ENCODE measurements at regions not wholly inside any gene's neighbourhood (a gene's known extent, or its start where the extent isn't known, plus 50 kb on each side); places are given as distances from the start of the nearest gene placed in this dataset.

DNA sequence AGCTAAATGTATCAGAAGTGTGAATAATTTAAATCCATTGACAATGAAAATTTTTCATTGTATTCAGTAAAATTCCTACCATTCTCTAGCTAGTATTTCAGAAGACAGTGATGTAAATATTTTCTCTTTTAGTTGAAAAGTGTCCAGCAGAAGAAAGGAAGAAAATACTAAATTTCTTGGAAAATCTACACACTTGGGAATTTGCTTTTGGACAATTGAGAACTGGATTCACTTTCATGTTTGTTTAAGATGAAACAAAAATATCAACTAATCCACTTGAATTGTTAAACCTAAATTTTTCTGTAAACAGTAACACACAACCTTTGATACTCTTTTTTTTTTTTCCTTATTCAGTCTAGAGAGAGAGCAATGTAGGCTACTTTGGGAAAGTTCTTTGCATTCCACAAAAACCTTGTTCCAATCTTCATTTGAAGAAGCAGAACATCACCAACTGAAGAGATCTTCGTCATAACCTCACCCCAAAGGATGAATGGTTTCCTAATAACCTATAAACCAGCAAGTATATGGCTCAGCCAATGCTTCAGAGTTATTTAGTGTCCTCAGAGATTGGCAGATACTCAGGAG is 155.1 kb upstream of the GORAB start:
- no peak for TF ChIP-seq CTCF (conservative IDR thresholded peaks at IDR 0.05; ENCODE audit: low read length)
- no peak for TF ChIP-seq EZH2phosphoT487 (IDR thresholded peaks at IDR 0.05; ENCODE audit: borderline replicate concordance, low read depth, low read length)

Data from OCI-LY7 (cell line).